ENCODE measurements at regions not wholly inside any gene's neighbourhood (a gene's known extent, or its start where the extent isn't known, plus 50 kb on each side); places are given as distances from the start of the nearest gene placed in this dataset.

DNA sequence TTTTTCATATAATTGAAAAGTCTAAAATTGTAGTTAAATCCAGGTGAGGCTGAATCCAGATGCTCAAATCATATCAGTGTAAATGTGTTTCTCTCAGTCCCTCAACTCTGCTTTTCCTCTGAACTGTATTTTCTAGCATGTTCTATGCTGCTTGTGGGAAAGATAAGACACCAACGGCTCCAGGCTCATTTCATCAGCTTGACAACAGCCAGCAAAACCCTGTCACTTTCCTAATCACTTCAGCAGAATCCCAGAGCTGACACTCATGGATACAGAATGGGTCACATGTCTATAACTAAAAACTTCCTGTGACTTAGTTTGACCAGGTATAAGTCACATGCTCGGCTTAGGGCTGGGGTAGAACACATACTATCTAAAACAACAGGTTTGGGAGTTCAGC is 179.4 kb upstream of the ADRA1B start:
- TF ChIP-seq EGR1 (IDR thresholded peaks at IDR 0.05; ENCODE audit: borderline replicate concordance in 1 of 2, low read depth in 2 of 2, low read length in 2 of 2) (no peak), ZNF274 (IDR thresholded peaks at IDR 0.05; ENCODE audit: insufficient read depth, insufficient read length) (no peak), EZH2 (IDR thresholded peaks at IDR 0.05; ENCODE audit: borderline replicate concordance, control insufficient read depth, low read depth, low read length) (no peak)
- TF ChIP-seq, protein P1, sequence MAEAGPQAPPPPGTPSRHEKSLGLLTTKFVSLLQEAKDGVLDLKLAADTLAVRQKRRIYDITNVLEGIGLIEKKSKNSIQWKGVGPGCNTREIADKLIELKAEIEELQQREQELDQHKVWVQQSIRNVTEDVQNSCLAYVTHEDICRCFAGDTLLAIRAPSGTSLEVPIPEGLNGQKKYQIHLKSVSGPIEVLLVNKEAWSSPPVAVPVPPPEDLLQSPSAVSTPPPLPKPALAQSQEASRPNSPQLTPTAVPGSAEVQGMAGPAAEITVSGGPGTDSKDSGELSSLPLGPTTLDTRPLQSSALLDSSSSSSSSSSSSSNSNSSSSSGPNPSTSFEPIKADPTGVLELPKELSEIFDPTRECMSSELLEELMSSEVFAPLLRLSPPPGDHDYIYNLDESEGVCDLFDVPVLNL (IDR thresholded peaks at IDR 0.05; ENCODE audit: low read depth, low read length), result no peak
- TF ChIP-seq, protein P2, sequence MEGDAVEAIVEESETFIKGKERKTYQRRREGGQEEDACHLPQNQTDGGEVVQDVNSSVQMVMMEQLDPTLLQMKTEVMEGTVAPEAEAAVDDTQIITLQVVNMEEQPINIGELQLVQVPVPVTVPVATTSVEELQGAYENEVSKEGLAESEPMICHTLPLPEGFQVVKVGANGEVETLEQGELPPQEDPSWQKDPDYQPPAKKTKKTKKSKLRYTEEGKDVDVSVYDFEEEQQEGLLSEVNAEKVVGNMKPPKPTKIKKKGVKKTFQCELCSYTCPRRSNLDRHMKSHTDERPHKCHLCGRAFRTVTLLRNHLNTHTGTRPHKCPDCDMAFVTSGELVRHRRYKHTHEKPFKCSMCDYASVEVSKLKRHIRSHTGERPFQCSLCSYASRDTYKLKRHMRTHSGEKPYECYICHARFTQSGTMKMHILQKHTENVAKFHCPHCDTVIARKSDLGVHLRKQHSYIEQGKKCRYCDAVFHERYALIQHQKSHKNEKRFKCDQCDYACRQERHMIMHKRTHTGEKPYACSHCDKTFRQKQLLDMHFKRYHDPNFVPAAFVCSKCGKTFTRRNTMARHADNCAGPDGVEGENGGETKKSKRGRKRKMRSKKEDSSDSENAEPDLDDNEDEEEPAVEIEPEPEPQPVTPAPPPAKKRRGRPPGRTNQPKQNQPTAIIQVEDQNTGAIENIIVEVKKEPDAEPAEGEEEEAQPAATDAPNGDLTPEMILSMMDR (IDR thresholded peaks at IDR 0.05 in 2 of 3, conservative IDR thresholded peaks at IDR 0.05 in 1 of 3; ENCODE audit: control insufficient read depth in 2 of 3, extremely low read depth in 1 of 3, insufficient read depth in 1 of 3, low read depth in 3 of 3, low read length in 3 of 3), result no peak
- TF ChIP-seq, protein P3, sequence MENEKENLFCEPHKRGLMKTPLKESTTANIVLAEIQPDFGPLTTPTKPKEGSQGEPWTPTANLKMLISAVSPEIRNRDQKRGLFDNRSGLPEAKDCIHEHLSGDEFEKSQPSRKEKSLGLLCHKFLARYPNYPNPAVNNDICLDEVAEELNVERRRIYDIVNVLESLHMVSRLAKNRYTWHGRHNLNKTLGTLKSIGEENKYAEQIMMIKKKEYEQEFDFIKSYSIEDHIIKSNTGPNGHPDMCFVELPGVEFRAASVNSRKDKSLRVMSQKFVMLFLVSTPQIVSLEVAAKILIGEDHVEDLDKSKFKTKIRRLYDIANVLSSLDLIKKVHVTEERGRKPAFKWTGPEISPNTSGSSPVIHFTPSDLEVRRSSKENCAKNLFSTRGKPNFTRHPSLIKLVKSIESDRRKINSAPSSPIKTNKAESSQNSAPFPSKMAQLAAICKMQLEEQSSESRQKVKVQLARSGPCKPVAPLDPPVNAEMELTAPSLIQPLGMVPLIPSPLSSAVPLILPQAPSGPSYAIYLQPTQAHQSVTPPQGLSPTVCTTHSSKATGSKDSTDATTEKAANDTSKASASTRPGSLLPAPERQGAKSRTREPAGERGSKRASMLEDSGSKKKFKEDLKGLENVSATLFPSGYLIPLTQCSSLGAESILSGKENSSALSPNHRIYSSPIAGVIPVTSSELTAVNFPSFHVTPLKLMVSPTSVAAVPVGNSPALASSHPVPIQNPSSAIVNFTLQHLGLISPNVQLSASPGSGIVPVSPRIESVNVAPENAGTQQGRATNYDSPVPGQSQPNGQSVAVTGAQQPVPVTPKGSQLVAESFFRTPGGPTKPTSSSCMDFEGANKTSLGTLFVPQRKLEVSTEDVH (IDR thresholded peaks at IDR 0.05; ENCODE audit: low read depth, partially characterized antibody), result no peak

Measured in GM12878 (cell line).